ENCODE measurements at regions not wholly inside any gene's neighbourhood (a gene's known extent, or its start where the extent isn't known, plus 50 kb on each side); places are given as distances from the start of the nearest gene placed in this dataset.

GRCh38 chr3:118760585-118761290, 273.9 kb downstream of the IGSF11 start:
- H3K4me3 ChIP-seq (ENCODE audit: low read depth, low read length): no peak overlapping the region
- DNase-seq (ENCODE audit: low read depth): no peak
- no peak for TF ChIP-seq MAX (IDR thresholded peaks at IDR 0.05; ENCODE audit: low read depth, low read length)
- no peak for TF ChIP-seq POLR2A (IDR thresholded peaks at IDR 0.05; ENCODE audit: extremely low read depth, insufficient read length)
- TF ChIP-seq, protein P1, sequence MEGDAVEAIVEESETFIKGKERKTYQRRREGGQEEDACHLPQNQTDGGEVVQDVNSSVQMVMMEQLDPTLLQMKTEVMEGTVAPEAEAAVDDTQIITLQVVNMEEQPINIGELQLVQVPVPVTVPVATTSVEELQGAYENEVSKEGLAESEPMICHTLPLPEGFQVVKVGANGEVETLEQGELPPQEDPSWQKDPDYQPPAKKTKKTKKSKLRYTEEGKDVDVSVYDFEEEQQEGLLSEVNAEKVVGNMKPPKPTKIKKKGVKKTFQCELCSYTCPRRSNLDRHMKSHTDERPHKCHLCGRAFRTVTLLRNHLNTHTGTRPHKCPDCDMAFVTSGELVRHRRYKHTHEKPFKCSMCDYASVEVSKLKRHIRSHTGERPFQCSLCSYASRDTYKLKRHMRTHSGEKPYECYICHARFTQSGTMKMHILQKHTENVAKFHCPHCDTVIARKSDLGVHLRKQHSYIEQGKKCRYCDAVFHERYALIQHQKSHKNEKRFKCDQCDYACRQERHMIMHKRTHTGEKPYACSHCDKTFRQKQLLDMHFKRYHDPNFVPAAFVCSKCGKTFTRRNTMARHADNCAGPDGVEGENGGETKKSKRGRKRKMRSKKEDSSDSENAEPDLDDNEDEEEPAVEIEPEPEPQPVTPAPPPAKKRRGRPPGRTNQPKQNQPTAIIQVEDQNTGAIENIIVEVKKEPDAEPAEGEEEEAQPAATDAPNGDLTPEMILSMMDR (IDR thresholded peaks at IDR 0.05; ENCODE audit: low read depth, low read length): no peak

GRCh38 chr3:118761291-118761606, 273.4 kb downstream of the IGSF11 start:
- DNase-seq (ENCODE audit: low read depth): no peak
- H3K4me3 ChIP-seq (ENCODE audit: low read depth, low read length): no peak overlapping the region
- TF ChIP-seq MYC (IDR thresholded peaks at IDR 0.05; ENCODE audit: low read depth, low read length): no peak
- TF ChIP-seq MAX (IDR thresholded peaks at IDR 0.05; ENCODE audit: low read depth, low read length): no peak
- TF ChIP-seq, protein P1 (IDR thresholded peaks at IDR 0.05; ENCODE audit: low read depth, low read length): no peak
- TF ChIP-seq POLR2A (IDR thresholded peaks at IDR 0.05; ENCODE audit: extremely low read depth, insufficient read length): no peak

DNA sequence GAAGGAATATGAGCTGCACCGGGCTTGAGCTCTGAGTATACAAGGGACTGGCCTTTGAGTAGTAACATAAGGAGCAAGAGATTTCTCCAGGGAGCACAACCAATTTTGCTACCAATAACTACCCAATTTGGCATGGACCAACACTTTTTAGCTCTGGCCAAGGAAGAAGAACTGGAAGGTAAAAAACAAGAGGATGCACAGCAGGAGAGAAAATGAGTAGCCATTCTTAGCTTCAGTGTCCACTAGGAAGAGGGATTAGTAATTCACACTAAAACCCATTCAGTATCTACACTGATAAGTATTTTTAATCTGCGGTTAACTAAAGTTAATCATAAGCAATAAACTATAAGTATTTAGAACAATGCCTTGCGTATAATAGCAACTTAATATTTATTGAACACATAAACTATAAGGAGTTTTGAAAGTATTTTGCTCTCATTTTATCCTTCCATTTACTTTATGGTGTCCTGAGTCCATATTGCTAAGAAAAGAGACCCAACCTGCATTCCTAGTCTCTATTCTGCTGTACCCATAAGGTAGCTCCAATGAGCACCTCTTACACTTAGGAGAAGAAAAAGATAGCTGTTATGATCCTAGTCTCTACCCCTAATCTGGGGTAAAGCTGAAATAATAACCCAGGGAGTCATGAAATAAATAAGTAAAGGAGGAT, 268.9 kb downstream of the IGSF11 start:
- no peak overlapping the region for H3K4me3 ChIP-seq (ENCODE audit: low read depth, low read length)
- TF ChIP-seq, protein P1 (IDR thresholded peaks at IDR 0.05; ENCODE audit: low read depth, low read length): no peak
- TF ChIP-seq MAX (IDR thresholded peaks at IDR 0.05; ENCODE audit: low read depth, low read length): no peak
- TF ChIP-seq MYC (IDR thresholded peaks at IDR 0.05; ENCODE audit: low read depth, low read length): no peak
- TF ChIP-seq POLR2A (IDR thresholded peaks at IDR 0.05; ENCODE audit: extremely low read depth, insufficient read length): no peak
- no peak for DNase-seq (ENCODE audit: low read depth)

DNA sequence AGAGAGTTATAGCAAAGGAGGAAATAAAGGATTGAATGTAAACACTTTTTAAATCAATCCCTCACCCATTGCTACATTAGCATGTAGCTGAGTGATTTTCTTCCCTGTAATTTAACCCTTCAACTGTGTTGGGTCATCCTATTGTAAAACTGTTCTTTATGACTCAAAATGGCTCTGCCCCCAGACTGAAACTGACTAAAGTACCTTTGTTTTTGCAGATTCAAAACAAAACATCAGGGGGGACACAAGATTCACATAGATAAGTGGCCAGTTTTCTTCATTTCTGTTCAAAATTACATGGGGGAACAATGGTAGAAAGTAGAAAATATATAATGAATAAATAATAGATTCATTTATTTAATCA, 268.4 kb downstream of the IGSF11 start:
- no peak for DNase-seq (ENCODE audit: low read depth)
- H3K4me3 ChIP-seq (ENCODE audit: low read depth, low read length): no peak overlapping the region
- TF ChIP-seq MAX (IDR thresholded peaks at IDR 0.05; ENCODE audit: low read depth, low read length): no peak
- TF ChIP-seq MYC (IDR thresholded peaks at IDR 0.05; ENCODE audit: low read depth, low read length): no peak
- TF ChIP-seq, protein P1 (IDR thresholded peaks at IDR 0.05; ENCODE audit: low read depth, low read length): no peak

DNA sequence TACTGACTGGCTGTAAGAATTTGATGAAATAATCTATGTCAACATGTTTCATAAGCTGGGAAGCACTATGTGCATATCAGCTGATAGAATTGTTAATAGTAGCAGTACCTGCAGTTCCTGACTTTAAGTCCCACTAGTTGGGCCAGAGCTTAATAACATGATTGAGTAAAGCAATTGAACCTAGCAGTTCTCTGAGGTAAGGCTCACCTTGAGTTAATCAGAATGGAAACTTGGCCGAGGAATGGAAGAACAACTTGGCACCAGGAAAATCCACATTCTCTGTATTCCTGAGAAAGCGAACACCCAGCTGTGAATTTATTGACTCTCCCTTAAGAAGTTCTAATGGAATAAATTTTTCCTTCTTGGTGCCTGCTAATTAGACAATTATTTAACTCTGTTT, 262.6 kb downstream of the IGSF11 start:
- no peak for DNase-seq (ENCODE audit: low read depth)
- TF ChIP-seq MAX (IDR thresholded peaks at IDR 0.05; ENCODE audit: low read depth, low read length) (no peak), POLR2A (IDR thresholded peaks at IDR 0.05; ENCODE audit: extremely low read depth, insufficient read length) (no peak), MYC (IDR thresholded peaks at IDR 0.05; ENCODE audit: low read depth, low read length) (no peak)
- TF ChIP-seq, protein P1 (IDR thresholded peaks at IDR 0.05; ENCODE audit: low read depth, low read length): no peak
- H3K4me3 ChIP-seq (ENCODE audit: low read depth, low read length): no peak overlapping the region
